ENCODE measurements at regions not wholly inside any gene's neighbourhood (a gene's known extent, or its start where the extent isn't known, plus 50 kb on each side); places are given as distances from the start of the nearest gene placed in this dataset.

DNA sequence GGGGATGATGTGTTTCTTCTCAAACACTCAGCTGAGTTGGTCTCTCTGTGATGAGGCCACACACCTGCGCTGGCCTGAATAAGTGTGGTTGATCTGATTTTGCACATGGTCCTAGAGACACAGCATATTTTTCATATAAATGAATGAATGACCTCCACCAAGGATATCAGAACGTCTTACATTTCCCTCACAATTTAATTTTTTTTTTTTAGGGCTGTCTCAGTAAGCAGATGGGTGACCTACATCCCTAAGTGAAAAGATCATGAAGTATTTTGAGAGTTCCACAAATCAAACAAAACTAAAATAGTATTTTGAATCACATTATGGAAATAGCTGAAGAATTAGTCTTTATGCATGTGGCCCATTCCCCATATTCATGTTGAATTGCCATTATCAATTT is 333.7 kb upstream of the TMTC1 start:
- in situ Hi-C loops (cut with MboI; ENCODE audit: low pct_ligation_motif_present in 1 of 4, low pct_unique_long_range_greater_than_20kb in 1 of 4, low sequenced_read_pairs in 3 of 4) (no loop called here), intact Hi-C loops (cut with DNase I; ENCODE audit: low total_unique reads) (no loop called here)
- Histone ChIP-seq H3K27ac (no peak overlapping the region), H3K4me3 (no peak overlapping the region), H3K9me3 (peaks cover 0 to 3% of the 10 kb centered on the region in 2 donors), H3K4me1 (no peaks in the 10 kb centered on the region), H3K36me3 (no peaks in the 10 kb centered on the region), H3K27me3 (no peaks in the 10 kb centered on the region)
- no peak for DNase-seq
- WGBS, 2 donors (ENCODE audit: low coverage in 1 of 2), result 54 to 70% methylated on average over 2 of the region's 2 CpGs
- TF ChIP-seq POLR2AphosphoS5 (IDR thresholded peaks at IDR 0.05) (no peak), EP300 (IDR thresholded peaks at IDR 0.05; ENCODE audit: low read depth) (no peak), POLR2A (IDR thresholded peaks at IDR 0.05) (no peak)
- TF ChIP-seq, protein P1, sequence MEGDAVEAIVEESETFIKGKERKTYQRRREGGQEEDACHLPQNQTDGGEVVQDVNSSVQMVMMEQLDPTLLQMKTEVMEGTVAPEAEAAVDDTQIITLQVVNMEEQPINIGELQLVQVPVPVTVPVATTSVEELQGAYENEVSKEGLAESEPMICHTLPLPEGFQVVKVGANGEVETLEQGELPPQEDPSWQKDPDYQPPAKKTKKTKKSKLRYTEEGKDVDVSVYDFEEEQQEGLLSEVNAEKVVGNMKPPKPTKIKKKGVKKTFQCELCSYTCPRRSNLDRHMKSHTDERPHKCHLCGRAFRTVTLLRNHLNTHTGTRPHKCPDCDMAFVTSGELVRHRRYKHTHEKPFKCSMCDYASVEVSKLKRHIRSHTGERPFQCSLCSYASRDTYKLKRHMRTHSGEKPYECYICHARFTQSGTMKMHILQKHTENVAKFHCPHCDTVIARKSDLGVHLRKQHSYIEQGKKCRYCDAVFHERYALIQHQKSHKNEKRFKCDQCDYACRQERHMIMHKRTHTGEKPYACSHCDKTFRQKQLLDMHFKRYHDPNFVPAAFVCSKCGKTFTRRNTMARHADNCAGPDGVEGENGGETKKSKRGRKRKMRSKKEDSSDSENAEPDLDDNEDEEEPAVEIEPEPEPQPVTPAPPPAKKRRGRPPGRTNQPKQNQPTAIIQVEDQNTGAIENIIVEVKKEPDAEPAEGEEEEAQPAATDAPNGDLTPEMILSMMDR (IDR thresholded peaks at IDR 0.05), result no peak

DNA sequence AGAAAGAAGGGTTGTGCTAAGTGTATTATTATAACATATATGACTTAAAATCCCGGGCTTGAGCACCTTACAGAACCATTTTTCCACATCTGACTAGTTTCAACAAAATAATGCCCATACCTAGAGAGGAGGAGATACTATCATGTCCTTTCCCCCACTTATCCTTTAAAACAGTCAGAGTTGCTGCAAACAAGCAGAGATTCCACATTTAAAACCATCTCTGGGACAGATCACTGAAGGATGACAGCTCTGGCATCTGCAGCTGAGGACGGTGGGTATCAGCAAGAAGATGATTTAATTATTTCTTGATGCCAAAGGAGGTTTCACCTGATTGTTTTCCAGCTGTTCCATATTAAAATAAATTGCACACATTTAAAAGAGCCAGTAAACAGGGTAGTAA is 328.0 kb upstream of the TMTC1 start:
- H3K4me1 ChIP-seq, result no peaks in the 10 kb centered on the region
- 41 to 54% methylated on average over 2 of the region's 2 CpGs for WGBS, 2 donors (ENCODE audit: low coverage in 1 of 2)
- TF ChIP-seq POLR2A (IDR thresholded peaks at IDR 0.05), result no peak
- TF ChIP-seq, protein P1 (IDR thresholded peaks at IDR 0.05), result no peak
- no peak for DNase-seq
- in situ Hi-C loops (cut with MboI; ENCODE audit: low pct_ligation_motif_present in 1 of 4, low pct_unique_long_range_greater_than_20kb in 1 of 4, low sequenced_read_pairs in 3 of 4), result no loop called here
- H3K36me3 ChIP-seq, result no peaks in the 10 kb centered on the region
- intact Hi-C loops (cut with DNase I; ENCODE audit: low total_unique reads), result no loop called here
- no peaks in the 10 kb centered on the region for H3K9me3 ChIP-seq
- no peak overlapping the region for H3K4me3 ChIP-seq
- H3K27ac ChIP-seq, result no peak overlapping the region
- no peaks in the 10 kb centered on the region for H3K27me3 ChIP-seq

DNA sequence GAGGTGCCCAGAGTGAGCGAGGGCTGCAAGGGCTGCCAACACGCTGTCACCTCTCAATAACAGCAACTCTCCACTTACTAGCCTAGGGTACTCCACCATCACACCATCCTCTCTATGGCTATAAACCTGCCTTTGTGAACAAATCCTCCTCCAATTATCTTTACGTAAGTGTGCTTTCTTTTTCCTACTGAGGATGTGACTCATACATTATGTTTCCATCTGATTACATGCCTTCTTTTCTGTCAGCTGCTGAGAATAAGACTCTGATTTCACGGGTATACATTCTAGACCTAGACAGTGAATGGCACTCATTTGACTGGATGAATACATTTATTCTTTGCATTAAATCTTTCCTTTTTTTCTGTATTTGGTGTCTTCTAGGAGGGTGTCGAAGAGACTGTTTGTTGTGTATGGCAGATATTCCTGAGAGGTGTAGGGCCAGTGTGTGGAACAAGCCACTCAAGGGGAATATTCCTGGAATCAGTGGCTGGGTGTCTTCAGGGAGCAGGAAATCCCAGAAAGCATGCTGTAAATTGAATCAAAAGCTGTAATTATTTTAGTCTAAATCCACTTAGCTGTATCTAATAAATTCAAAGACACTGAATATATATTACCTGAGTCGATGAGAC is 327.3 kb upstream of the TMTC1 start:
- TF ChIP-seq POLR2AphosphoS5 (IDR thresholded peaks at IDR 0.05) (no peak), POLR2A (IDR thresholded peaks at IDR 0.05) (no peak), EP300 (IDR thresholded peaks at IDR 0.05; ENCODE audit: low read depth) (no peak)
- TF ChIP-seq, protein P1 (IDR thresholded peaks at IDR 0.05), result no peak
- in situ Hi-C loops (cut with MboI; ENCODE audit: low pct_ligation_motif_present in 1 of 4, low pct_unique_long_range_greater_than_20kb in 1 of 4, low sequenced_read_pairs in 3 of 4), result no loop called here
- no peaks in the 10 kb centered on the region for H3K27me3 ChIP-seq
- no peak for DNase-seq
- H3K4me1 ChIP-seq, result no peaks in the 10 kb centered on the region
- no peaks in the 10 kb centered on the region for H3K9me3 ChIP-seq
- WGBS, 2 donors (ENCODE audit: low coverage in 1 of 2), result 73 to 83% methylated on average over 6 of the region's 6 CpGs
- H3K36me3 ChIP-seq, result no peaks in the 10 kb centered on the region
- H3K4me3 ChIP-seq, result no peak overlapping the region
- intact Hi-C loops (cut with DNase I; ENCODE audit: low total_unique reads), result no loop called here
- H3K27ac ChIP-seq, result no peak overlapping the region

DNA sequence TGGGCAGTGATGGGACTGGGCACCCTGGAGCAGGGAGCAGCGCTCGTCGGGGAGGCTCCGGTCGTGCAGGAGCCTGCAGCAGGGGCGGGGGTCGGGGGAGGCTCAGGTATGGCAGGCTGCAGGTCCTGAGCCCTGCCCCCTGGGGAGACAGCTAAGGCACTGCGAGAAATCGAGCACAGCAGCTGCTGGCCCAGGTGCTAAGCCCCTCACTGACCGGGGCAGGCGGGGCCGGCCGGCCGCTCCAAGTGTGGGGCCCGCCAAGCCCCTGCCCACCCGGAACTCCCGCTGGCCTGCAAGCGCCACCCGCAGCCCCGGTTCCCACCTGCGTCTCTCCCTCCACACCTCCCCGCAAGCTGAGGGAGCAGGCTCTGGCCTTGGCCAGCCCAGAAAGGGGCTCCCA is 326.8 kb upstream of the TMTC1 start:
- TF ChIP-seq, protein P1 (IDR thresholded peaks at IDR 0.05), result no peak
- TF ChIP-seq EP300 (IDR thresholded peaks at IDR 0.05; ENCODE audit: low read depth) (no peak), POLR2AphosphoS5 (IDR thresholded peaks at IDR 0.05) (no peak), POLR2A (IDR thresholded peaks at IDR 0.05) (no peak)
- Histone ChIP-seq H3K4me3 (no peak overlapping the region), H3K9me3 (no peaks in the 10 kb centered on the region), H3K36me3 (no peaks in the 10 kb centered on the region), H3K4me1 (no peaks in the 10 kb centered on the region), H3K27ac (no peak overlapping the region), H3K27me3 (no peaks in the 10 kb centered on the region)
- 94% methylated on average over 18 of the region's 22 CpGs; no CpG with 5 or more reads in 1 of the 2 donors for WGBS, 2 donors (ENCODE audit: low coverage in 1 of 2)
- in situ Hi-C loops (cut with MboI; ENCODE audit: low pct_ligation_motif_present in 1 of 4, low pct_unique_long_range_greater_than_20kb in 1 of 4, low sequenced_read_pairs in 3 of 4), result no loop called here
- DNase-seq, result no peak
- intact Hi-C loops (cut with DNase I; ENCODE audit: low total_unique reads), result no loop called here
